HL-60 (cell line): ENCODE measurements at regions not wholly inside any gene's neighbourhood (a gene's known extent, or its start where the extent isn't known, plus 50 kb on each side); places are given as distances from the start of the nearest gene placed in this dataset.

ENCODE experiments used
- DNase-seq, 2 experiments: peaks; one replicate each; pipeline ENCODE4 v3.0.0-alpha.2; 2010 to 2020; ENCODE audit warnings: low read depth in 1 of 2, low spot score in 1 of 2
- H3K27ac ChIP-seq: fragments of 250-450 bp; sonication (Bioruptor Pico); replicated peaks from 2 replicates; pipeline ENCODE4 v1.5.1; 2020; ENCODE audit warnings: mild to moderate bottlenecking, moderate library complexity
- H3K27me3 ChIP-seq: fragments of 250-450 bp; sonication (Bioruptor Pico); 2 replicates; pipeline ENCODE4 v1.5.1; 2021; ENCODE audit warnings: mild to moderate bottlenecking, moderate library complexity; ENCODE audit not compliant: insufficient read depth, poor library complexity, severe bottlenecking
- H3K4me3 ChIP-seq: replicated peaks from 2 replicates; pipeline ENCODE4 v1.5.1; 2011; ENCODE audit warnings: mild to moderate bottlenecking, control low read depth, low read length; ENCODE audit not compliant: insufficient read depth
- CTCF ChIP-seq: IDR thresholded peaks from one replicate; pipeline ENCODE4 v1.5.1; 2011; ENCODE audit warnings: low read length, control low read depth, inconsistent platforms; ENCODE audit not compliant: insufficient read depth
- GABPA ChIP-seq: IDR thresholded peaks from 2 replicates; pipeline ENCODE4 v1.6.1; 2012; ENCODE audit warnings: low read depth
- POLR2AphosphoS5 ChIP-seq: IDR thresholded peaks from 2 replicates; pipeline ENCODE4 v1.6.1; 2012; ENCODE audit warnings: low read depth
- REST ChIP-seq: IDR thresholded peaks from 2 replicates; pipeline ENCODE4 v1.6.1; 2012; ENCODE audit warnings: low read depth; ENCODE audit not compliant: insufficient replicate concordance
- SPI1 ChIP-seq: IDR thresholded peaks from 2 replicates; pipeline ENCODE4 v1.6.1; 2012; ENCODE audit warnings: low read depth, mild to moderate bottlenecking, borderline replicate concordance

DNA sequence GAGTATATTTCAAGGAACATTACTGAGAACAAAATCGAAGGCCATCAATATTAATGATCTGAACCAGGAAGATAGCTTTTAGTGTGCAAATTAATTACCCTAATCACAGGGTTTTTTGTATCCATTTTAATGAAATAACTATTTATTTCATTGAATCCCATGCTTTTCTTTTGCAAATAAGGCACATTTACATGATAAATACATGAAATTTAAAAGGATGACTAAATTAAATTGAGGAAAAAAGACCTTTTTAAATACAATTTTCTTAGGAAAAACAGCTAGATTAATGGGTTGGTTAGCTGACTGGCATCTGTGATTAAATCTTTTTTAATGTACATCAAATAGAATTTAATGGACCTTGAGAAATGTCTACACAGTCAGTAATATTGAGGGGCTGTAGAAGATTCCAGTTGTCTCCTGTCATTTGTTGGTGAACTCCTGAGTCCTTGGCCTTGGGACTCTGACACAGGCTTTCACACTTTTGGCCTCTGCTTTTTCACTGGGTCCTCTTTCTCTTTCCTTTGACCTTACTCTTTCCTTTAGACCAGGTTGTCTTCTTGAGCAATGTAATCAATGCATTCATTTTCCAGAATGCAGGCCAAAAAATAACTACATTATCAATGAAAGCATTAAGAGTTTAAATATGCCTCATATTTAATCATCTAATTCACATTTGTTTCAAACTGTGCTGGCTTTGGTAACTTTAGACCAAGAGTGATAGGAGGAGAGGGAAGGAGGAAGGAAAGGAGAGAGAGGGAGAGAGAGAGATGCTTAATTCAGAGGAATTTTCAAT lies 511.5 kb downstream of the ZNF608 start:
- Histone ChIP-seq H3K4me3 (no peak overlapping the region), H3K27ac (no peak overlapping the region), H3K27me3 (no peaks in the 10 kb centered on the region)
- no peak for DNase-seq
- TF ChIP-seq POLR2AphosphoS5: no peak
- no peak for TF ChIP-seq REST
- no peak for TF ChIP-seq GABPA
- TF ChIP-seq CTCF: no peak
- no peak for TF ChIP-seq SPI1

DNA sequence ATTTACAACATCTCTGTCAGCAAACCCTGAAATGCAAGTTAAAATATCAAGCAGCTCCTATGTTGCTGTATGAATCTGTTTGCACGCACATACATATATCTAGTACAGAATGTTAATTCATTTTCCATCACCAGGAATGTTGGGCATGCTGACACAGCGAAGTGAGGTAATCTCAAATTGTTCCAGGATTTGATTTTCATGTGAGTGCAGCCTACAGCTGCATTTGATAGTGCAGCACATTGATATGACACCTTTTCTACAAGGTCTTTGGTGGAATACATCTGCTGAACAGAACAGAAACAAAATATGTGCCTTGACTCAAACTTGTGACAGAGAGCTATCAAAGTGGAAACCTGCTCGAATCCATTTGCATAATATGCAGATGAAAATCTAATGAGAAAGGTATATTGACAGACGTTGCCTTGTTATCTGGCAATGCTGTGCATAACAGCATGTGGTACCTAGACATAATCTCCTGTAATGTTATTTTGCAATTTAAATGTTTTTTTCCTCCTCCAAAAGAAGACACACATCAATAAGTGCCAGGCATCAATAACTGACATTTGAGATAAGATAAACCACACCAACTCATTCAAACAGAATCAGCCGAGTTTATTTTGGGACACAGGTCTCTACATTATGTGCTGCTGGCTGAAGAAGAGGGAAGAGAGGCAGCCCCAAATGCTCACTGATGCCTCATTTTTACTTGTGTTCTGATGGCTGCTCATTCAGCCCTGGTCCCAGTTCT lies 512.2 kb downstream of the ZNF608 start:
- no peak for DNase-seq
- no peak overlapping the region for H3K27ac ChIP-seq

More for the DNA sequence above, 512.2 kb downstream of the ZNF608 start:
- no peak overlapping the region for H3K4me3 ChIP-seq
- H3K27me3 ChIP-seq: no peaks in the 10 kb centered on the region
- no peak for TF ChIP-seq GABPA
- TF ChIP-seq REST: no peak
- no peak for TF ChIP-seq SPI1
- TF ChIP-seq CTCF: no peak
- no peak for TF ChIP-seq POLR2AphosphoS5
